GM19324 (cell line): ENCODE measurements at regions not wholly inside any gene's neighbourhood (a gene's known extent, or its start where the extent isn't known, plus 50 kb on each side); places are given as distances from the start of the nearest gene placed in this dataset.

Source experiments
- ATAC-seq: cut with Tn5 transposase; IDR thresholded peaks from one replicate; pipeline ENCODE4 v1.9.1; 2021; ENCODE audit warnings: mild to moderate bottlenecking, moderate library complexity; ENCODE audit not compliant: unreplicated experiment, low FRiP score

DNA sequence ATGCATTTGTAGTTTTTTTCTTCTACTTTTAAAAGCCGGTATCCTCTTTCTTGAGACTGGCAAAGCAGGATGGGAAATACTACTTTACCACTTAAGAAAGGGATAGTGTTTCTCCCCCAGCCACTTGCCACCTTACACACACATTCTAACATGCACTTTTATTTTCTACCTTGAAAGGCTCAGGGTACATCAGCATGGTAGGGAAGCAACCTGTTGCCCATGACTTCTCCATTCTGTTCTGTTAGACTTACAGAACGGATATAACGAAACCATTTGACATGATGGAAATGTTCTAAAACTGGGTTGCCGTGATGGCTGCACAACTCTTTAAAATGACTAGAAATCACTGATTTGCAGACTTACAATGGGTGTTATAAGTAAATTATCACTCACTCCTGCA, 405.5 kb downstream of the SHQ1 start:
- no peak for ATAC-seq

GRCh38 chr3:72441284-72441994, 406.8 kb downstream of the SHQ1 start:
- ATAC-seq, result no peak

- peak; percentile 35 for ATAC-seq
Observed at GRCh38 chr3:72440491-72440890, 407.8 kb downstream of the SHQ1 start.

GRCh38 chr3:72439321-72440183, 408.7 kb downstream of the SHQ1 start:
- peak; percentile 66 for ATAC-seq

DNA sequence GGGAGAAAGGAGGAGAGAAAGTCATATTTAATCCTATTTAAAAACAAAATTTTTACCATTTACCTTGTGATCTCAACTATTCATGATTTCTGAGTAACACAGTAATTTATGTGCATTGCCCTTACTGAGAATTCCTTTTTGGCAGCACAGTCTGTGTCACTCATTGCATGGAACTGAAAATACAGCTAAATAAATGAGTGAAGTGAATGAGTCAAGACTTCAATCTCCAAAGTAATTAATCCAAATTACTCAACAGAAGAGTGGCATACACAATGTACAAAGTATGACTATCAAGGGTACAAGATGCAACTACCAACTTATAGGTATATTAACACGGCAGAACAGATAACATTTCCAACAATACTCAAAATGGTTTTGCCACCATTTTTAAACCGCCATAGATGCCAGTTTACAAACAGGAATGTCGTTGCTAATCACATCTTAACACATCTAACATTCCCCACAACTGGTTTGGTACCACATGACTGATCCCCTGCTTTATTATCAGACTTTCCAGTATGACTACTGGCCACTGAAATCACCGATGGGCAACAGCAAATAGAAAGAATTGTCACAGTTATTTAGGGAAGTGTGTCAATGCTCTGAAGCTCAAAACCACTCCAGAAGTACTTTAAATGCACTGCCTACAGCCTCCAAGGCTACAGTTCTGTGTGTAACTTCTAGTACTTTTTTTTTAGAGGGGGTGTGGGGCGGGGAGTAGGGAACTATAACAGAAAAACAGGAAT, 410.4 kb downstream of the SHQ1 start:
- ATAC-seq, result no peak

GRCh38 chr3:72436863-72437592, 411.2 kb downstream of the SHQ1 start:
- no peak for ATAC-seq

GRCh38 chr3:72434296-72434695, 413.9 kb downstream of the SHQ1 start:
- no peak for ATAC-seq

DNA sequence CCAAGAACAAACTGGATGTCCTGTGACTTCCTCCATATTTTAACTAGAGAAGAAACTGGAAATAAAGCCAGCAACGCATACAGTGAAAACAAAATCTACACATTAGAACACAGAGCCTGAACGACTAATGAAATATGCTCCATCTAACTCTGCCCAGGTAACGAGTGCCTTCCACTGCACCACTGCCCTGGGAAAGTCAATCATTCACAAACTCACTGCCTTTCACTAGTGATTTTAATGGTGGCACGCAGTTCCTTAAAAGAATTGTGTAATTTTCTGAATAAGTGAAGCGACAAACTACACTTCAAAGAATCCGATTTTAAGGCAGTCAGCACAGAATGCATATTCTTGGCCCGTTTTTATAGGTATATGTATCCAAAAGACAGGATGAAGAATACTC, 416.0 kb downstream of the SHQ1 start:
- no peak for ATAC-seq

GRCh38 chr3:72429589-72430353, 418.5 kb downstream of the SHQ1 start:
- ATAC-seq, result no peak

GRCh38 chr3:72428803-72429202, 419.4 kb downstream of the SHQ1 start:
- no peak for ATAC-seq

DNA sequence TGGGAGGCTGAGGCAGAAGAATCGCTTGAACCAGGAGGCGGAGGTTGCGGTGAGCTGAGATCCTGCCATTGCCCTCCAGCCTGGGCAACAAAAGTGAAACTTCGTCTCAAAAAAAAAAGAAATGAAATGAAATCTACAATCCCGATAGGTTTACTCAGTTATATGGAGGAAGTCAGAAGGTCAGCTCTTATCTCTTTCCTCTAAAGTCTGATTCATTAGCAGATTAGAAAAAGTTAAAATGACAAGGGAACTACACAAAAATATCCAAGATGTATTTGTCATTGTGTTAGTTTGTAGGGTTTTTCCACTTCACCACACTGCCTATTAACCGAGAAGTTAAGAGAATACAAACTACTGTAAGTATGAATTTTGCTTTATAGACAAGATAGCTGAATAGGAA, 420.6 kb downstream of the SHQ1 start:
- no peak for ATAC-seq

- no peak for ATAC-seq
Observed at GRCh38 chr3:72426618-72427397, 421.4 kb downstream of the SHQ1 start.

DNA sequence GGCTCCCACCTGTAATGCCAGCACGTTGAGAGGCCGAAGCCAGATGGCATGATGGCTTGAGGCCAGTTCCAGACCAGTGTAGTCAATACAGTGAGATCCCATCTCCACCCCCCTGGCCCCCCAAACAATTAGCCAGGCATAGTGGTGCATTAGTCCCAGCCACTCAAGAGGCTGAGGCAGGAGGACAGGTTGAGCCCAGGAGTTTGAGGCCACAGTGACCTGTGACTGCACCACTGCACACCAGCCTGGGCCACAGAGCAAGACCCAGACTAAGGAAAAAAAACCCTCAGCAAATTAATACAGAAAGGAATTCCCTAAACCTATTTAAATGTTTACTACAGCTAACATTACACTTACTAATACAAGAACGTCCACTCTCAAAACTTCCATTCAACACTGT, 424.6 kb downstream of the SHQ1 start:
- no peak for ATAC-seq

- no peak for ATAC-seq
Observed at GRCh38 chr3:72421786-72422185, 426.5 kb downstream of the SHQ1 start.

DNA sequence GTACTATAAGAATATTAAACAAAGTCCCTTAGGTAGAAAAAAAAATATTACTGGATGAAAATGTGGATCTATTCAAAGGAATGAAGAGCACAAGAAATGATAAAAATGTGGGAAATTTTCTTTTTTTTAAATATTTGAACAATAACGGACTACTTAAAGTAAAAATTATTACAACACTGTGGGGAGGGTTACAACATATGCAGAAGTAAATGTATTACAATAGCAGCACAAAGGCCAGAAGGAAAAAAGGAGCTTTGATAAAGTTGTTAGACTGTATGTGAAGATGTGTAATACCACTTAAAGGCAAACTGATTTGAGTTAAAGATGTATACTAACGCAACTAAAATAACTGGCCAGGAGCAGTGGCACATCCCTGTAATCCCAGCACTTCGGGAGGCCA, 427.1 kb downstream of the SHQ1 start:
- ATAC-seq, result no peak

GRCh38 chr3:72418856-72419255, 429.4 kb downstream of the SHQ1 start:
- ATAC-seq, result no peak

GRCh38 chr3:72418244-72418643, 430.0 kb downstream of the SHQ1 start:
- no peak for ATAC-seq

- ATAC-seq, result no peak
Observed at GRCh38 chr3:72414481-72415016, 433.7 kb downstream of the SHQ1 start.

DNA sequence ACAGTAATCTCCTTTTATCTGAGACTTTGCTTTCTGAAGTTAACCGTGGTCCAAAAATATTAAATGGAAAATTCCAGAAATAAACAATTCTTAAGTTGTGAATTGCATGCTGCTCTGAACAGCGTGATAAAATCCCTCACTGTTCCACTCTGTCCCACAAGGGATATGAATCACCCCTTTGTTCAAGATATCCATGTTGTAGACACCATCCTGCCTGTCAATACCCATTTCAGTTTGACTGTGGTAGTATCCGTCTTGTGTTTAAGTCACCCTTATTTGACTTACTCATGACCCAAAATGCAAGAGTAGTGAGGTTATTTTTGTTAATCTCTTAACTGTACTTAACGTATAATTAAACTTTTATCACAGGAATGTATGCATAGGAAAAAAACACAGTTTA, 435.0 kb downstream of the SHQ1 start:
- no peak for ATAC-seq
